Umbilical cord (tissue), 1 donor: ENCODE measurements at regions not wholly inside any gene's neighbourhood (a gene's known extent, or its start where the extent isn't known, plus 50 kb on each side); places are given as distances from the start of the nearest gene placed in this dataset.
A peak's percentile ranks its signal among the peaks of the same experiment; 100 is the strongest.

Experiments used
- DNase-seq: peaks from one replicate; pipeline ENCODE4 v3.0.0-alpha.2; 2015; ENCODE audit warnings: low spot score

DNA sequence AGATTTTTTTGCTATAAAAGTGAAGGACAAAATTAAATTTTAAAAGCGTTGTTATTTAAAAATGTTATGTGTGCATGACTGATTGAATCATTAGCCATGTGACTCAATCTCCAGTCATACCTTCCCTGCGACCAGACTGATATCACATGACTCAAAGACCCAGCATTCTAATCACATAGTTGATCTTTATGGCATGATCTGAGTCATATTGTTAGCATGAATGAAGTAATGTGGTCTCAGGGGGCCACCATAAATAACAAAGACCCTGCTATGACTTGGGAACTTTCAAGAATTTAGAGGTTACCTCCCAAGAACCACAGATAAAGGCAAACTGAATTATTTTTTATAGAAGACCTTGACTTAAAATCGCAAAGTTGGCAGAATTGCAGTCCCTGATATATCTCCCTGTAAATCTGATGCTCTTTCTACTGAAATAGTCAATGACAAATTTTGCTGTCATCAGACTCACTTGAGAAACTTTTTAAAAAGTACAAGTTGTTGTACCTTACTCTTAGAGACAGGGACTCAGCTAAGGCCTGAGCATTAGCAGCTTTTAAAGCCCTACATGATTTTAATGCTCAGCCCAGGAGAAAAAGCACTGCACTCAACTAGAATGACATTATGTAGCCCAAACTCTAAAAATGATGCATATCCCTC is 717.3 kb downstream of the XPNPEP1 start:
- no peak for DNase-seq

DNA sequence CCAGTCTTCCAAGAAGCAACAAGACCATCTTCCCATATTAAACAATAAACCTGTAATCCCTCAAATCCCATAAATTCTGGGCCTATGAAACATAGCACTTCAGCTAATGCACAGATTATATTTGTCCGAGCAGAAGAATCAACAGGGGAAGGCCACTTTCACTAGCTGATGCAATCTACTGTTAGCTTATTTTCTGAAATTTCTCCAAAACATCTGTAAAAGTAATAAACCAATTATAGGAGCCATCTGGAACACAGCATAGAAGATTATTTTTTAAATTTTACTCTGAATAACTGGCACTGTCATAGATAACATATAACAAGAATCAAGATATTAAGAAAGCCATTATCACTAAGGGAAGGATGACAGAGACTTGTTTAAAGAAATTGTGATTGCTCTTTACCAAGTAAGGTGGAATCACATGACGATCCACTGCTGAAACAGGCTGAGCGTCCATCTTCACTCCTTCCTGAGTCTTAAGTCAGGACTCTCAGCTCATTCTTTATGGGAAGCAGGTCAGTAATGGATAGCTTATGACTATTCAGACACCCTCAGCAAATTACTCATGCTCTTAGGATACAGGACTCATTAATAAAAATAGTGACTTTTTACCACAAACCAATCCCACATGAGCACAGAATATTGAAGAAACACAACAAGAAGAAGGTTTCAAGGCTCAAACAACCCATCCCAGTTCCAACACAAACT is 719.5 kb downstream of the XPNPEP1 start:
- DNase-seq = no peak

DNA sequence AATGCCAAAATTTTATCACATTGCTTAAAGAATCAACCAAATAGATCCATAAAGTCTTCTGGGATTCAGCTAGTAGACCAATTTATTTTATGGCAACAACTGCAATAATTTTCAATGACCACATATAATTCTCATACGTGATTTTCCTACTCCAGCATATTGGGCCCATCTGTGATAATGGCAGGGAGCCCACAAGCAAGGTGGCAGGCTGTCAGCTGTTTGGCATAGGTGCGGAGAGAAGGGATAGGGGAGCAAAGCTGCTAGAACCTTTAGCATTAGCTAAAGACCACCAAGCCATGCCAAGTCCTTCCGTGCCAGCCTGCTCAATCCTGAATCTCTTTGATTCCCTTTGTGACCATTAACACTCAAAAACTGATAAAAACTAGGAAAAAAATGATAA is 721.2 kb downstream of the XPNPEP1 start:
- peak; percentile 8 for DNase-seq

DNA sequence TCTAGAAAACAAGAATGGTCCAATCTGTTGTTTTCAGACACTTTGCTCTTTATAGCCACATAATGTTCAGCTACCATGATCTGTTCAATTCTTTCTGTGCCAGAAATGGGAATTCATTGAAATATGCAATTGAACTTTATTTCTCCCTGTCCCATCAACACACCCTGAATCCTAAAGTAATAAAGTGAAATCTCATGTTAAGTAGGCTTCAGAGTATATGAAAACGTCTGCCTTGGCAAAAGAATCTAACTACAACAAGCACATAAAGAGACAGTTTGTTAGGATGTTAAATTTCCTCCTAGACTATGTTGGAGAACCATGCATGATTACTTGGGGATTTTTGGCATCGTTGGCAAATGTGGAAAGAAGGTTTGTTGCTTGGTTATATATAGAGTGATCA is 722.7 kb downstream of the XPNPEP1 start:
- no peak for DNase-seq

DNA sequence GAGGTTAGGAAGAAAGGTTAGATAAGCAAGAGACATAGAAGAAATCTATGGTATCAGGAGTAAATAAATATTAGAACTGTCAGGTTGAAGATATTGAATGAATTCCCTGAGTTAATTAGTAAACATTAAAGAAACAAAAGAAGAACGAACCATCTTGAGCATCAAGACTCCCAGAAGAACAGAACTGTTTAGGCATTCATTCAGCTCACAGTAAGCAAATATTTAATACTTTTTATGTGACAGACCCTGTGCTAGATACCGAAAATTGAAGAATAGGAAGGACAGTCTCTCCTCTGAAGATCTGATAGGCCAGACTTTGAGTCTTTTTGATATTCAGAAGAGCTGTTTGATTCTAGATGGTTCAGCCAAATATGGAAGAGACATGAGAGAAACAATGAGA is 731.5 kb downstream of the XPNPEP1 start:
- DNase-seq = no peak

DNA sequence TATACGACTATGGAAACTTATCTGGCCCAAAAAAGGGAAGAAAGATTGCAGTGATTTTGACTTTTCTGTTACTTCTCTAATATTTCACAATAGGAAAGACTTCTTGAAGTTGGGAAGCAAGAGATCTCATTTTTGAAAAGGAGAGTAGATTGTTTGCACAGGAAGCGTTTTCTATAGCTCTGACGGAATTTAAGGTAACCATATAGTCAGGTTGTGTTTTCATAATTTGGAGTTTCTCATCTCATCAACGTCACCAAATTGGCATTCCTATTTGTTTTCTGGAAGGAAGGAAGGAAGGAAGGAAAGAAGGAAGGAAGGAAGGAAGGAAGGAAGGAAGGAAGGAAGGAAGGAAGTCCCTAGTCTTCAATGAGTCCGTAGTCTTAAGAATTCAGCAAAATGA is 732.0 kb downstream of the XPNPEP1 start:
- DNase-seq = no peak

DNA sequence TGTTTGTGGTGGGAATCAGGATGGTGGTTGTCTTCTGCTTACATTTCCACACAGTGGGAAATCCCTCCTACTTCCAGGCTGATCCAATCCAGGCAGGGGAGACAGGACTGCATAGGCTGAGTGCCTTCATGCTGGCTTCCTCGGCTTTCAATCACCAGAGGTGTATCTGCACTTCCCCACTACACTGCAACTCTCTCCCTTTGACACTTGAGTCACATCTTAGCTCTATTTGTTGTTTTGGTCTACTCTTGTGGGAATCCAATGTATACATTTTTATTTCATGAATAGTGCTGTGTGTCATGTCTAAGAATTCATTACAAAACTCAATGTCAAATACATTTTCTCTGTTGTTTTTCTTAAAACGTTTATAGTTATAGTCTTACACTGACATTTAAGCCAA is 735.6 kb downstream of the XPNPEP1 start:
- DNase-seq = no peak

DNA sequence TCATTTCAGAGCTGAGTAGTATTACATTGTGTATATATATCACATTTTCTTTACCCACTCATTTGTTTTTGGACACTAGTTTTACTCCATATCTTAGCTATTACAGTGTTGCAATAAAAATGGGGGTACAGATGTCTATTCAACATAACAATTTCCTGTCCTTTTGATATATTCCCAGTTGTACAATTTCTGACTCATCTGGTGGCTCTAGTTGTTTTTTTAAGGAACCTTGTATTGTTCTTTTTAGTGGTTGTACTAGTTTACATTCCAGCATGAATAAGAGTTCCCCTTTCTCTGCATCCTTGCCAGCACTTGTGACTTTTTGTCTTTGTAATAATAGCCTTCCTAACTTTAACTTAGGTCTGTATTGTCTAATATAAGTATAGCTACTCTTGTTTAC is 739.9 kb downstream of the XPNPEP1 start:
- DNase-seq = no peak

DNA sequence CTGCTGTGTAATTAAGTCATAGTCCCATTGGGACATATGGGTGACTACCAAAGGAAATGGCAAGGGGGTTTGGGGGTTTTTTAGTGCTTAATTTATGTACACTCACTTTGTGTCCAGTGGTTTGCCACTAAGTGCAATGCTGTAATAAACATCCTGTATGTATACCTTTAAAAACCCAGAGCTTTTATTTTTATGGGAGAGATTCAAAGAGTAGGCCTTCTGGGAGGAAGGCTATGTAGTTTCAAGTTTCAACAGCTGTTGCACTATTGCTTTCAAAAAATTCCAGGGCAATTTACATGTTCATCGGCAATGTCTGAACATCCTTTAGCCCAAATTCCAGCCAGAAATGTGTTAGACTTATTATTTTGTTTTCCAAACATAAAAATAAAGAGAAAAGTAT is 744.7 kb downstream of the XPNPEP1 start:
- DNase-seq = no peak

DNA sequence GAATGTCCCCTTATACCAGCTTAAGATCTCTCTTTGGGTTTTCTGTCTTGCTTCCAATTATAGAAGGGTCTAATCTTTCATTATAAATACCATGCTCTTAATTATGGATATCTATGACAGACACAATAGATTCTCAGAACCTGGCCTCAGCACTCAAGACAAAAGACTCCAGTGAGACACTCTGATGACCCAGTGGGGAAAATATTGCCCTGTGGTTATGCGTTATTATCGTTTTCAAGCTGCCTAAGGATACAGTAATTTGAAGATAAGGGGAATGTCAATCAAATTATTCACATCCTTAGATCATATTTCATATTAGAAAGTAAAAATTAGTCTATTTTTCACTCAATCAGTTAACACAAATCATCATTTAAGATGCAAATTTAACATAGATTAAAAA is 748.8 kb downstream of the XPNPEP1 start:
- no peak for DNase-seq

DNA sequence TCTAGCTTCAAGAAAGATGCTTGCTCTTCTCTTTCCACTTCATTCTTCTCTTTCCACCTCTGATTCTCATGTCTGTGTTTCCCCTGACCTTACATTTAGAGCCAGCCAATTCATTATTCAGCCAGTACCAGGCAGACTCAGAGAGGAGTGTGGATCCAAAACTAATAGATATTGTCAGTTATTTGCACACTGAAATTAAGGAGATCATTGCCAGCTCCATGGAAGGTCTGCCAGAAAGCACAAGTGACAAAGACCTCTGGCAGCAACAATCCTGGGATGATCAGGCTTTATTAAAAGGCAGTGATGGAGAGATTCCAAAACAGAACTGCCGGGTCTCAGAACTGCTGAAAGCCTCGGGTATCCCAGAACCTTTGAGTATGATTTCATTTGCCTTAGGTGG is 749.4 kb downstream of the XPNPEP1 start:
- no peak for DNase-seq

DNA sequence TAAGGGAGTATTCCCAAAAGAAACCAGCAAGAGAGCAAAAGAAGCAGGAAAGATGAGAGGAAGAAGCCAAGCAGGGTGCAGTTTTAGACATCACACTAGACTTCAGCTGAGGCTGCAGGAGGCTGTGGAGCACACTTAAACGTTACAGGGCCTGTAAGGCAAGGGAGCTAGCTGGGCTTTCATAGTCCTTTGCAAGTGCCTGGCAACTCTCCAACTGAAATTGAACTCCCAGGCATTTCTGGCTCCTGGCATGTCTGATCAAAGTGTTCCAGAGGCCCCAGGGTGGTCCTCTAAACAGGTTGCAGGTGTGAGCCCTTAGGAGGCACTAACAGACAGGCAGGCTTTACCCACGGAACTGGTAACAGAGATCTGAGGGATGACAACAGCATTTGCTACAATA is 750.2 kb downstream of the XPNPEP1 start:
- peak; percentile 17 for DNase-seq

DNA sequence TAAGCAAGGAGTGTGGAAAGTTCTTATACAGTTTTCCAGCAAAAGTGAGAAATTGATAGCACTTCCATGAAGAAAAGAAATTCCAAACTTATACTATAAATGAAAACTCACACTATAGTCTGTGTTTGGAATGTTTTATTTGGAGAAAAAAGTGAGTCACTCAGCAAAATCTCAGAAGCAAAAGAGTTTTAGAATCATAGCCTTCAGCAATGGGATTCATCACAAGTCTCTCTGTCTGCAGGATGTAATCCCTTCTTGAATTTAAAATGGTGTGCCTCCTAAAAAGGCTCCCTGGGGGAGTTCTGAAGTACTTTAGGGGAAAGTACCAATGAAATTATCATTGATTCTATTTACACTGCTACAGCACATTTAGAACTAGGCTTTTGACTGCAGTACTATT is 756.4 kb downstream of the XPNPEP1 start:
- DNase-seq = peak; percentile 41

DNA sequence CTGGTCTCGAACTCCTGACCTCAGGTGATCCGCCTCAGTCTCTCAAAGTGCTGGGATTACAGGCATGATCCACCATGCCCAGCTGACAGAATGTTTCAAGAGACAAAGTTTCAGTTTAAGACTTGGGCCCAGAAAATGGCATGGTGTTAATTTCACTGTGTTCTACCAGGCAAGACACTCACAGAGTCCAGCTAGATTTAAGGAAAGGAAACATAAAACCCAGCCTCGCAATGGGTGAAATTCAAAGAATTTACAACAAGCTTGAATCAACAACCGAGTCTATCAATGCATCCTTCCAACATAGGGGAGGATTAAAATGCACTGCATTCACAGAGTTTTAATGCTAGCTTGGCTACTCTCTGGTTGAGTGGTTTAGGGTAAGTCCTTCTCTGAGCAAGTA is 764.0 kb downstream of the XPNPEP1 start:
- no peak for DNase-seq

DNA sequence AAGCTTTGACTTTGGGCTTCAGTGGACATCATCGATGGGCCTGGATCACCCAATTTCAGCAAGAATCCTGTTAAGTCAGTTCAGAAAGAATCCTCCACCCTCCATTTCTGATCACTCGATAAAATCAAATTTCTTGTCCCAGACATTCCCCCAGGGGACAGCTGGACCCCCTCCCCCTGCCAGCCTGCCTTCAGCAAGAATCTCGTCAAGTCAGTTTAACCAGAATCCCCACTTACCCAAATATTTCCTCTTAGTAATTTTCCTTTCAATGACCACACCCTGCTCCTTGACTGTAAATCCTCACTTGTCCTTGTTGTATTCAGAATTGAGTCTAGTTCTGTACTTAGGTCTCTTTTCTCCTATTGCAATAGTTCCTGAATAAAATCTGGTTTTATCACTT is 766.9 kb downstream of the XPNPEP1 start:
- DNase-seq = peak; percentile 14

DNA sequence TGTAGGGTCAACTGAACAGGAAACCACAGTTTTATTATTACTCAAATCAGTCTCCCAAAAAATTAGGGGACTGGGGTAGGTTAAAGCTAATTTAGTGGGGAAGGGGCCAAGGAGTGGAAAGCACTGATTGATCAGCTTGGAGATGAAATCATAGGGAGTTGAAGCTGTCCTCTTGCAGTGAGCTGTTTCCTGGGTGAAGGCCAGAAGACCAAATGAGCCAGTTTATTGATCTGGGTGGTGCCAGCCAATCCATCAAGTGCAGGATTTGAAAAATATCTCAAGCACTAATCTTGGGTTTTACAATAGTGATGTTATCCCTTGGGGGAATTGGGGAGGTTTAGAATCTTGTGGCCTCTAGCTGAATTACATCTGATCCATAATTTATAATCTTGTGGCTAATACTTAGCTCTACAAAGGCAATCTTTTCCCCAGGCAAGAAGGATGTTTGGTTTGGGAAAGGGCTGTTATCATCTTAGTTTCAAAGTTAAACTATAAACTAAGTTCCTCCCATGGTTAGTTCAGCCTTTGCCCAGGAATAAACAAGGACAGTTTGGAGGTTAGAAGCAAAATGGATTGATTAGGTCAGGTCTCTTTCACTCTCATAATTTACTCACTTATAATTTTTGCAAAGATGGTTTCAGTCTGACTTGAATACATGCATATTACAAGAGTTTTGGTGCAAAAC is 773.5 kb downstream of the XPNPEP1 start:
- no peak for DNase-seq

DNA sequence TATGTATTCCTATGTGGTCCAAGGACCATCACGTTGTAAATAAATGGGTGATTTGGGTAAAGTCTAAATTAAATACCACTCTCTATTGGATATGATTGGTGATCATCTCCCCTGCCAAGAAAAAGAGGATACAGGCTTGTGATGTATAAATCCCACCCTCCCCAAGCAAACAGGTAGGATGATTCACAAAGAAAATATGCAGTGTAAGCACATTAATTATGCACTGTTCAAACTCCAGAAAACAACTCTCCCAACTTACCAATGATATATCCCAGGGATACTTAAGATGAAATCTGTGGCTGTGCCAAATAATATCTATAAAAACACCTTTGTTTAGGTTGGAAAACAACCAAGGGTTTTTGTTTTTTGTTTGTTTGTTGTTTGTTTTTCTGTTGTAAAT is 795.9 kb downstream of the XPNPEP1 start:
- no peak for DNase-seq

DNA sequence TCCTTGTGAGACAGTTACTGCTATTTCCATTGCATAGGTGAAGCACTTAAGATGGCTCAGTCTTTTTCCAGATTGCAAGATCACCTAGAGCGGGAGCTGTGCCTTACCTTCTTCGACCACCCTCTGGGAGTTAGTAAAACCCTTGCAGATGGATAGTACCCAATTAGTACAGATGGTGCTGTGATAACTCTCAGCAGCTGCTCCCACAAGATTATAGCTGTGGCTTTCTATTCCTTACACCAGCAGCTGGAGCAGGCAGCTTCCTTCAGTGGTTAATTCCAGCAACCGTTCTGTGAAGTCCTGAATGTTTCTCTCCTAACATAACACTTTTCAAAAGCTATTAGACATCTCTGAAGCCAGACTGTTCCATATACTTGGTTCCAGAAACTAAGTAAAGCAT is 796.8 kb downstream of the XPNPEP1 start:
- no peak for DNase-seq

DNA sequence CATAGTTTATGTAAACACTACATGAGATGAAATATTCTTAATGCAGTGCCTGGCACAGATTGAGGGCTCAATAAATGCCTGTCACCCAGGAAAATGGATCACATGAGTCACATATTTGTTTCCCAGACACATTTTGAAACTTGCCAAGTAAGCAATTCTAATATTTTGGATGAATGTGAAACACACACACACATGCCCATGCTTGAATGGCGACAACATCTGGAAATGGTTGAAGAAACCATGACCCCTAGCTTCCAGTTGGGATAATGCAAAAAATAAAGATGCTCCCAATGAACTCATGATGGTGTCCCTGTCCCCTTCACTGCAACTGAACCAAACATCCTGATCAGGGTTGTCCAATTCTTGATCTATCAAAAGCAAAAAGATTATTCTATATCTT is 797.3 kb downstream of the XPNPEP1 start:
- DNase-seq = peak; percentile 7

DNA sequence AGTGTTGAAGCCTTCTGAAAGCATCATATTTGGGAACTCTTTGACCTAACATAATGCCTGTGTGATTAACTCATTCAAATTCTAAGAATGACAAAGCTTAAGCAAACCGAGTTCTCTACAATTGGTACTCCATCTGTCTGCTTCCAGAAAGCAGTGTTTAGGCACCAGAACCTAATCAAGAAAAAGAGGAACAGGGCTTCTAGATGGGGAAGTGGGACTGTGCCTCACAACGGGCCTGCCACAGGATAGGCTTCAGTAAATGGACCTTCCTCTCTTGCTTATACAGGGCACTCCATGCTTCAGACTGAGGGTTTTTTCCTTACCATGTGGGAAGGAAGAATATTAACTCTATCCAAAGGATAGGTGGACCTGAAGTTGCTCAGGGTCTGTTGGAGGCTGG is 808.1 kb downstream of the XPNPEP1 start:
- DNase-seq = no peak

DNA sequence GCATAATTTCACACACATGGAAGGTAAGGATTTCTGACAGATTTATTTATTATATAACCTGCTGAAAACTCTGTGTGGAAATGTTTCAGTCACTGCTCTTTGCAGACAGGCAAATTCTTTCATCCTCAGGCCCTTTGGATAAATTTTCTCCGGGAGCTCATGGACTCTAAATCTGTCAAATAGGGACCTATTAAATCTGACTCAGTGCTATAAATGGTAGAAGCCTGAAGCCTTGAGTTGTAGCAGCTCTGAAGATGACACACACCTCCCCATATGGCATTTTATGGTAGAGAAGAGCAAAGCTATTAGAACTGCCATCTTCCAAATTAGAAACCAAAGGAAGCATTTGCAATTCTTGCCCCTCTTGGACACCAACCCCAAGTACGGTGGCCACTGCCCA is 808.7 kb downstream of the XPNPEP1 start:
- DNase-seq = peak; percentile 24

DNA sequence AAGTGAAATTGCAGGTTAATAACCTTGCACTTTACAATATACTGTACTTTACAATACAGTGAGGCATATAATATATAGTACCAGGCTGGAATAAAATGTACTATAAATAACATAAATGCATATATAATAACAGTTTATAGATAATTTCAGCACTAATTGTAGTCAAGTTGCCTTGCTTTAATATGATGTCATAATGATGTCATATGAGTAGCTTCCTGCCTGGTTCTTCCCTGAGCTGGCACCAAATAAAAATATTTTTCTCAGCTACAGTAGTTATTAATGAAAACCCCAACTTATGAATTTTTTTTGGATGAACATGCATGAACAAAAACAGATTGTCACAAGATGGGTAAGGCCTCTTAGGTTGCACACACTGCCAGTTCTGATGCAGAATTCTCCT is 816.7 kb downstream of the XPNPEP1 start:
- no peak for DNase-seq

DNA sequence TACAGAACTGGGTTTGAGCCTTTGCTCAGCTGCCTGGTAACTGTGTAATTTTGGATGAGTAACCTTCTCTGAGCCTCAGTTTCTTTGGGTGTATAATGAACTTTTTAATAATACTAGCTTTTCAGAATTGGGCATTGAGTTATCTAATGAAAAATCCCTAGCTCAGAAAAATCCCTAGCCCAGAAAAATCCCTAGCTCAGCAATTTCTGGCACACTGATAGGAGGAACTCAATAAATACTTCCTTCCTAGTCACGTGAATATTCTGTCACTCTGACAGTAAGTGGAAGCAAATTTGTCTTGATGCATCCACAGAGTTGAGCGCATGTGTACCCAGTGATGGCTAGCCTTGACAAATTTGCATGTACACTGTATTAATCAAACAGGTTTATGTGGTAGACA is 817.6 kb downstream of the XPNPEP1 start:
- no peak for DNase-seq
